Gastroesophageal sphincter (tissue), 4 donors: ENCODE measurements at regions not wholly inside any gene's neighbourhood (a gene's known extent, or its start where the extent isn't known, plus 50 kb on each side); places are given as distances from the start of the nearest gene placed in this dataset.
A peak's percentile ranks its signal among the peaks of the same experiment; 100 is the strongest.

Experiments
- ATAC-seq: fragments of 150-250 bp; one replicate; pipeline ENCODE4 v1.9.1; 2016; ENCODE audit warnings: mild to moderate bottlenecking, moderate library complexity
- H3K27ac ChIP-seq, 4 donors: fragments of 200-600 bp; sonication (generic) in 3 of 4; 1 replicate in 3 of 4; 2 replicates in 1 of 4; pipeline ENCODE4 v1.5.1; 2016 to 2019
- H3K27me3 ChIP-seq: fragments of 200-600 bp; sonication (generic); one replicate; pipeline ENCODE4 v1.5.1; 2019
- H3K36me3 ChIP-seq, 2 donors: fragments of 200-600 bp; sonication (generic); one replicate each; pipeline ENCODE4 v1.5.1; 2019; ENCODE audit warnings: control low read depth in 1 of 2
- H3K4me1 ChIP-seq, 3 donors: fragments of 200-600 bp; sonication (generic); 1 replicate in 2 of 3; 2 replicates in 1 of 3; pipeline ENCODE4 v1.5.1; 2016 to 2019; ENCODE audit warnings: control low read depth in 2 of 3
- H3K4me3 ChIP-seq, 2 donors: fragments of 200-600 bp; sonication (generic); one replicate each; pipeline ENCODE4 v1.5.1; 2019; ENCODE audit warnings: mild to moderate bottlenecking in 1 of 2, moderate library complexity in 1 of 2
- H3K9me3 ChIP-seq, 3 donors: fragments of 200-600 bp; sonication (generic); one replicate each; pipeline ENCODE4 v1.5.1; 2017 to 2019; ENCODE audit warnings: control low read depth in 2 of 3
- EP300 ChIP-seq: sonication (generic); formaldehyde crosslinking; IDR thresholded peaks from one replicate; pipeline ENCODE4 v1.6.1; 2017; ENCODE audit warnings: antibody characterized with exemption, mild to moderate bottlenecking
- POLR2A ChIP-seq, 2 donors: fragments of 450-650 bp; IDR thresholded peaks; one replicate each; pipeline ENCODE4 v1.6.1; 2017; ENCODE audit warnings: antibody characterized with exemption in 2 of 2, mild to moderate bottlenecking in 2 of 2, moderate library complexity in 1 of 2
- POLR2AphosphoS5 ChIP-seq: sonication (generic); formaldehyde crosslinking; IDR thresholded peaks from one replicate; pipeline ENCODE4 v1.6.1; 2017; ENCODE audit warnings: antibody characterized with exemption
- WGBS, 2 donors: methylation state at CpG; one replicate each; pipeline ENCODE4 v1.1.5; 2018; ENCODE audit warnings: low coverage in 1 of 2; 5-methylcytosine and 5-hydroxymethylcytosine counted together
- TF ChIP-seq, protein P1 (sequence below), 4 experiments: fragments of 200-600 bp in 2 of 4; fragments of 450-650 bp in 2 of 4; sonication (generic) in 1 of 4; IDR thresholded peaks; one replicate each; pipeline ENCODE4 v1.5.1; 2017 to 2019; ENCODE audit warnings: antibody characterized with exemption in 4 of 4, mild to moderate bottlenecking in 2 of 4, moderate library complexity in 2 of 4

DNA sequence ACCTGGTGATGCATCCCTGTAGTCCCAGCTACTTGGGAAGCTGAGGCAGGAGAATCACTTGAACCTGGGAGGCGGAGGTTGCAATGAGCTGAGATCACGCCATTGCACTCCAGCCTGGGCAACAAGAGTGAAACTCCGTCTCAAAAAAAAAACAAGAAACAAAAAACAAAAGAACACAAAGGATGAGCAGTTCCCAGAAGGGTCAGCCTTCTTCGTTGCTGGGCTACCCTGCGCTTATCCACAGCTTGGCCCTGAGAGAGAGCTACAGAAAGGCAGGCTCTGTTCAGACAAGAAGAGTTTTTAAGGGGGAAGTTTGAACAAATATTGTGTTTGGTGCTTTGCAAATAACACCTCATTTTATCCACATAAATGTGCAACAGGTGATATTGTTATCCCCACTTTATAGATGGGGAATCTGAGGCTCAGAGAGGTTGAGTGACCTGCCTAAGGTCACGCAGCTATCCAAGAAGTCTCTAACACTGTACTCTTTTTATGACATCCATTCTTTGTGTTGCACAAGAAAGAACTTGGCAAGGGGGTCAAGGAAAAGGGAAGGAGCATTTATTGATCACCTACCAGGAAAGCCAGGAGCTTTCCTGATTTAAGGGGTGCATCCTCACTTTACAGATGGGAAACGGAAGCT, 63.7 kb upstream of the NEURL1B start:
- Histone ChIP-seq H3K4me1 (peaks cover 0 to 33% (median 21%) of the 10 kb centered on the region in 3 donors), H3K9me3 (no peaks in the 10 kb centered on the region), H3K27ac (no peak overlapping the region), H3K36me3 (no peaks in the 10 kb centered on the region), H3K4me3 (no peak overlapping the region), H3K27me3 (no peaks in the 10 kb centered on the region)
- ATAC-seq = no peak
- TF ChIP-seq, protein P1, sequence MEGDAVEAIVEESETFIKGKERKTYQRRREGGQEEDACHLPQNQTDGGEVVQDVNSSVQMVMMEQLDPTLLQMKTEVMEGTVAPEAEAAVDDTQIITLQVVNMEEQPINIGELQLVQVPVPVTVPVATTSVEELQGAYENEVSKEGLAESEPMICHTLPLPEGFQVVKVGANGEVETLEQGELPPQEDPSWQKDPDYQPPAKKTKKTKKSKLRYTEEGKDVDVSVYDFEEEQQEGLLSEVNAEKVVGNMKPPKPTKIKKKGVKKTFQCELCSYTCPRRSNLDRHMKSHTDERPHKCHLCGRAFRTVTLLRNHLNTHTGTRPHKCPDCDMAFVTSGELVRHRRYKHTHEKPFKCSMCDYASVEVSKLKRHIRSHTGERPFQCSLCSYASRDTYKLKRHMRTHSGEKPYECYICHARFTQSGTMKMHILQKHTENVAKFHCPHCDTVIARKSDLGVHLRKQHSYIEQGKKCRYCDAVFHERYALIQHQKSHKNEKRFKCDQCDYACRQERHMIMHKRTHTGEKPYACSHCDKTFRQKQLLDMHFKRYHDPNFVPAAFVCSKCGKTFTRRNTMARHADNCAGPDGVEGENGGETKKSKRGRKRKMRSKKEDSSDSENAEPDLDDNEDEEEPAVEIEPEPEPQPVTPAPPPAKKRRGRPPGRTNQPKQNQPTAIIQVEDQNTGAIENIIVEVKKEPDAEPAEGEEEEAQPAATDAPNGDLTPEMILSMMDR (IDR thresholded peaks at IDR 0.05) = no peak
- TF ChIP-seq EP300 (no peak), POLR2AphosphoS5 (no peak)
- WGBS, 2 donors = 84 to 87% methylated on average over 3 to 6 of the region's 7 CpGs

DNA sequence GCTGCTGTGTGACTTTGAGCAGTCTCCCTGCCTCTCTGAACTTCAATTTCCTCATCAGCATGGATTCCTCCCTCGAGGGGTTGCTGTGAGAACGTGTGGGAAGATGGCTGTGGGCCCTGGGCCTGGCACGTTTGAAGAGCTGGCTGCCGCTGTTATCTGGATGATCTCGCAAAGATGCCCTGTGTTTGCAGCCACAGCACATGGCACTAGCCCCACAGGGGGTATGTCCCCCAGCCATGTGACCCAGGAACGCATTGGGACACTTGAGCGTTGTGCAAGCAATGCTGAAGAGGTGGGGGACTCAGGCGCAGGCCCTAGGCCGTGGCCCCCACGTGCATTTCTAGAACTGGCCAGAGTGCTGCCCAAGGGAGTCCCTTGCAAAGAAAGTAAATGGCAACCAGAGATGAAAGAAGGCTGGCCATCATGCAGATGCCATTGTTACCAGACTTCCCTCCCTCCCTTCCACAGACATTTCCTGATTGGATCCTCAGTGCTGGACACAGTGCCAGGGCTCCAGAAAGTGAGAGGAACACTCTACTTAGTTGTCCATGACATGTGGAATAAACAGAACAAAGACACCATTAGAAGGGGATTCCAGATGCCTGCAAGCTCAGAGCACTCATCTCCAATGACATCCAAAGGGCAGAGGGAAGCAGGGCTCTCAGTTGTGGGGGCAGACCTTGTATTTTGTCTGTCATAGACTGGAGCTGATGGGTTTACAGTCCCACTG, 65.1 kb upstream of the NEURL1B start:
- Histone ChIP-seq H3K4me1 (peaks cover 0 to 47% (median 18%) of the 10 kb centered on the region in 3 donors), H3K27me3 (no peaks in the 10 kb centered on the region), H3K4me3 (no peak overlapping the region), H3K36me3 (no peaks in the 10 kb centered on the region), H3K9me3 (no peaks in the 10 kb centered on the region), H3K27ac (peak overlapping the region in 2 of 4 donors; percentile 31 to 36)
- TF ChIP-seq, protein P1 (IDR thresholded peaks at IDR 0.05) = no peak
- TF ChIP-seq EP300 (no peak), POLR2AphosphoS5 (no peak), POLR2A (IDR thresholded peaks at IDR 0.05) (no peak)
- no peak for ATAC-seq
- 77% methylated on average over 4 of the region's 10 CpGs; no CpG with 5 or more reads in 1 of the 2 donors for WGBS, 2 donors

DNA sequence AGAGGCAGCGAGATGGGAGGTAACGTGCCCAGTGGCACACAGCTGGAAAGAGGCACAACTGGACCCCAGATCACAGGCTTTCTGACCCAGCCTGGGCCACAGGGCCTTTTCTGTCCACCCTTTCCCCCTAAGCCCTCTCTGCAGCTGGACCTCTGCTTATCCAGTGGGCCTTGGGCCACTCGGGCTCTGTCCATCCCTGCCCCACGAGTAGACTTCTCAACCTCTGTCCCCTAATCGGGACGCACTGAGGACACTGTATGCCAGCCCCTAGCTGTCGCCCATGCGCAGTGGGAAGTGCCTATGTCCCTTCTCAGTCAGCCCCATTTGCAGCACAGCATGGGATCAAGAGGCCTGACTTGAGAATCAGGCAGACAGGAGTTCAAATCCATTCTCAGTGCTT, 65.6 kb upstream of the NEURL1B start:
- Histone ChIP-seq H3K27me3 (no peaks in the 10 kb centered on the region), H3K4me1 (peaks cover 0 to 51% (median 18%) of the 10 kb centered on the region in 3 donors), H3K9me3 (no peaks in the 10 kb centered on the region), H3K4me3 (no peak overlapping the region), H3K27ac (peak overlapping the region in 2 of 4 donors; percentile 31 to 36), H3K36me3 (no peaks in the 10 kb centered on the region)
- TF ChIP-seq POLR2AphosphoS5 (no peak), EP300 (no peak), POLR2A (IDR thresholded peaks at IDR 0.05) (no peak)
- TF ChIP-seq, protein P1 (IDR thresholded peaks at IDR 0.05) = no peak
- WGBS, 2 donors = 82 to 100% methylated on average over 3 to 4 of the region's 8 CpGs
- no peak for ATAC-seq

DNA sequence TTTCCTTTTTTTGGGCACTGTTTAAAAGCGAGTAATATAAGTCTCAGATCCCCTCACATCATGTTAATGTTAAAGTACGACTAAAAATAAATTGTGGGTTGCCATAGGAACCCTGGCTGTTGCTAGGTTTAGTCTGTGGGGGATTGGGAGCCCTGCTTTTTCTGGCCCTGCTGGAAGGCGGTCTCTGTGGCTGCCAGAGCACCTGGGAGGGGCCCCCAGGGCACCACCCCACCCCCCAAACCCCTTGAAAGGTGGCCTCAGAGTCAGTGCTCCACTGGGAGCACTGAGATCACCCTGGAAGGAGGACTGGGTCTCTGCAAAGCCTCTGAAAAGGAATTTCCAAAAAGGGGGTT, 66.2 kb upstream of the NEURL1B start:
- TF ChIP-seq POLR2A (IDR thresholded peaks at IDR 0.05) (no peak), EP300 (no peak), POLR2AphosphoS5 (no peak)
- TF ChIP-seq, protein P1 (IDR thresholded peaks at IDR 0.05) = no peak
- no peaks in the 10 kb centered on the region for H3K36me3 ChIP-seq
- H3K4me3 ChIP-seq = no peak overlapping the region
- peaks cover 0 to 57% (median 18%) of the 10 kb centered on the region in 3 donors for H3K4me1 ChIP-seq
- WGBS, 2 donors = 25% methylated on average over 2 of the region's 3 CpGs; no CpG with 5 or more reads in 1 of the 2 donors
- peak overlapping the region in 2 of 4 donors; percentile 31 to 36 for H3K27ac ChIP-seq
- no peaks in the 10 kb centered on the region for H3K27me3 ChIP-seq
- no peaks in the 10 kb centered on the region for H3K9me3 ChIP-seq
- ATAC-seq = no peak
